K562 (cell line): ENCODE measurements at regions not wholly inside any gene's neighbourhood (a gene's known extent, or its start where the extent isn't known, plus 50 kb on each side); places are given as distances from the start of the nearest gene placed in this dataset.

Source experiments
- ATAC-seq: fragments of 200-7000 bp; cut with Tn5 transposase; 3 replicates; pipeline ENCODE4 v1.9.1; 2020; ENCODE audit warnings: moderate library complexity
- BruUV-seq: library from RNA; stranded (reverse); fragments of 400-500 nt; replicated peaks from 2 replicates; lab custom pipeline; 2021; lab: Mats Ljungman, UMichigan
- CTCF ChIA-PET: fragments of 300-600 bp; formaldehyde crosslinking; extraction: SDS; loops from one replicate; lab custom pipeline; 2021; ENCODE audit warnings: low intra/inter-chr PET ratio; lab: Yijun Ruan, JAX
- POLR2A ChIA-PET: fragments of 300-600, 350-650 bp; sonication (Branson Sonifier 250); formaldehyde crosslinking; extraction: SDS; loops from one replicate; lab custom pipeline; 2021; ENCODE audit warnings: antibody characterized with exemption, inconsistent platforms; lab: Yijun Ruan, JAX
- DNase-seq, 4 experiments: peaks; one replicate each; pipeline versions ENCODE4 v3.0.0 to v3.0.0-alpha.2; 2011 to 2018; ENCODE audit warnings: low spot score in 3 of 4, mixed read lengths in 3 of 4; ENCODE audit errors: extremely low read depth in 1 of 4
- FAIRE-seq: peaks from 2 replicates; lab custom pipeline; 2011; peaks lifted over from hg19 to GRCh38; lab: Jason Lieb, UNC
- H2AFZ ChIP-seq: 2 replicates; pipeline ENCODE4 v1.6.0; 2011; ENCODE audit warnings: low read depth, low read length, control low read depth, inconsistent platforms
- H3K27ac ChIP-seq: fragments of 200-600 bp; 3 replicates; pipeline ENCODE4 v1.8.0; 2011; ENCODE audit warnings: low read depth, mild to moderate bottlenecking, control low read depth, inconsistent platforms, low read length, moderate library complexity, mixed read lengths; ENCODE audit errors: extremely low read depth
- H3K27me3 ChIP-seq, 2 experiments: fragments of 300-600 bp in 1 of 2; 2 replicates in 1 of 2; 3 replicates in 1 of 2; pipeline versions ENCODE4 v1.6.0 to v1.8.0; 2011; ENCODE audit warnings: inconsistent platforms in 2 of 2, low read length in 2 of 2, mild to moderate bottlenecking in 1 of 2, mixed read lengths in 1 of 2, moderate library complexity in 1 of 2; ENCODE audit not compliant: control insufficient read depth in 2 of 2, insufficient read depth in 2 of 2
- H3K36me3 ChIP-seq: fragments of 300-600 bp; 3 replicates; pipeline ENCODE4 v1.8.0; 2011; ENCODE audit warnings: mild to moderate bottlenecking, low read length, inconsistent platforms; ENCODE audit not compliant: control insufficient read depth, insufficient read depth
- H3K4me1 ChIP-seq, 2 experiments: fragments of 200-600 bp in 1 of 2; replicated peaks in 1 of 2; 2 replicates in 1 of 2; 3 replicates in 1 of 2; pipeline versions ENCODE4 v1.5.1 to v1.8.0; 2011; ENCODE audit warnings: inconsistent platforms in 2 of 2, low read length in 2 of 2, mild to moderate bottlenecking in 1 of 2, mixed read lengths in 1 of 2, moderate library complexity in 1 of 2; ENCODE audit not compliant: control insufficient read depth in 2 of 2, insufficient read depth in 2 of 2
- H3K4me2 ChIP-seq: 2 replicates; pipeline ENCODE4 v1.6.1; 2011; ENCODE audit warnings: low read length, control low read depth, inconsistent platforms, mixed read lengths; ENCODE audit not compliant: insufficient read depth
- H3K4me3 ChIP-seq: fragments of 200-600 bp; sonication (generic), shearing (Covaris generic); 2 replicates; pipeline ENCODE4 v1.5.1; 2016; ENCODE audit warnings: control low read depth, inconsistent platforms
- H3K79me2 ChIP-seq: fragments of 200-600 bp; 3 replicates; pipeline ENCODE4 v1.8.0; 2011; ENCODE audit warnings: low read length, inconsistent platforms; ENCODE audit not compliant: control insufficient read depth, insufficient read depth
- H3K9ac ChIP-seq, 2 experiments: 2 replicates each; pipeline versions ENCODE4 v1.6.0 to v1.6.1; 2011; ENCODE audit warnings: low read depth in 2 of 2, low read length in 2 of 2, control low read depth in 1 of 2, inconsistent platforms in 1 of 2, mild to moderate bottlenecking in 1 of 2, mixed read lengths in 1 of 2; ENCODE audit not compliant: insufficient read depth in 1 of 2
- H3K9me1 ChIP-seq: one replicate; pipeline ENCODE4 v1.6.0; 2011; ENCODE audit warnings: inconsistent platforms, mild to moderate bottlenecking, low read length, moderate library complexity; ENCODE audit not compliant: control insufficient read depth, insufficient read depth
- H3K9me3 ChIP-seq: replicated peaks from 2 replicates; pipeline ENCODE4 v1.5.1; 2011; ENCODE audit warnings: low read depth, low read length, inconsistent platforms; ENCODE audit not compliant: control insufficient read depth, insufficient read depth
- H4K20me1 ChIP-seq: replicated peaks from 2 replicates; pipeline ENCODE4 v1.6.1; 2011; ENCODE audit warnings: low read length, inconsistent platforms, mixed read lengths; ENCODE audit not compliant: control insufficient read depth, insufficient read depth
- CTBP1 ChIP-seq: fragments of 450-650 bp; IDR thresholded peaks from 2 replicates; pipeline ENCODE4 v1.6.1; 2016; ENCODE audit warnings: borderline replicate concordance
- E2F5 ChIP-seq: sonication (generic); formaldehyde crosslinking; IDR thresholded peaks from 2 replicates; pipeline ENCODE4 v1.8.0; 2022; ENCODE audit warnings: mild to moderate bottlenecking, missing genetic modification reagents
- MCM3 ChIP-seq: fragments of 450-650 bp; IDR thresholded peaks from 2 replicates; pipeline ENCODE4 v1.6.1; 2016
- MGA ChIP-seq: fragments of 450-650 bp; IDR thresholded peaks from 2 replicates; pipeline ENCODE4 v1.6.1; 2016; ENCODE audit warnings: mild to moderate bottlenecking, moderate library complexity
- MXI1 ChIP-seq: IDR thresholded peaks from 2 replicates; pipeline ENCODE4 v1.6.1; 2011; ENCODE audit warnings: low read depth, mild to moderate bottlenecking, improper control_type of control experiment, low read length
- NCOA4 ChIP-seq: fragments of 450-650 bp; IDR thresholded peaks from 2 replicates; pipeline ENCODE4 v1.6.1; 2018; ENCODE audit warnings: mild to moderate bottlenecking; ENCODE audit not compliant: partially characterized antibody
- NCOA6 ChIP-seq: fragments of 450-650 bp; IDR thresholded peaks from 2 replicates; pipeline ENCODE4 v1.6.1; 2017; ENCODE audit warnings: mild to moderate bottlenecking
- TAF1 ChIP-seq: IDR thresholded peaks from 2 replicates; pipeline ENCODE4 v1.6.1; 2011; ENCODE audit warnings: mild to moderate bottlenecking, low read length, moderate library complexity; ENCODE audit not compliant: insufficient read depth, control insufficient read depth, severe bottlenecking; ENCODE audit errors: extremely low read depth
- ZNF146 ChIP-seq: IDR thresholded peaks from one replicate; pipeline ENCODE4 v1.6.1; 2018; ENCODE audit warnings: missing compliant biosample characterization; ENCODE audit not compliant: unreplicated experiment
- ZSCAN32 ChIP-seq: fragments of 450-650 bp; formaldehyde crosslinking; IDR thresholded peaks from 2 replicates; pipeline ENCODE4 v1.4.0; 2020; ENCODE audit warnings: mild to moderate bottlenecking, moderate library complexity
- WGBS: fragments of 100-300 bp; shearing (Covaris generic); methylation state at CpG from one replicate; pipeline ENCODE4 v1.1.6; 2016; ENCODE audit warnings: low coverage, mixed read lengths; ENCODE audit not compliant: insufficient coverage; ENCODE audit errors: missing lambda C conversion rate; 5-methylcytosine and 5-hydroxymethylcytosine counted together
- in situ Hi-C: fragments of 300-500 bp; cut with MboI; formaldehyde crosslinking; loops from 4 replicates; pipeline ENCODE4 v1.15.0; 2018; ENCODE audit warnings: inconsistent platforms, mixed read lengths
- intact Hi-C: fragments of 100-400 bp; cut with micrococcal nuclease; formaldehyde crosslinking; loops from 2 replicates; pipeline ENCODE4 v1.14.2; 2022

DNA sequence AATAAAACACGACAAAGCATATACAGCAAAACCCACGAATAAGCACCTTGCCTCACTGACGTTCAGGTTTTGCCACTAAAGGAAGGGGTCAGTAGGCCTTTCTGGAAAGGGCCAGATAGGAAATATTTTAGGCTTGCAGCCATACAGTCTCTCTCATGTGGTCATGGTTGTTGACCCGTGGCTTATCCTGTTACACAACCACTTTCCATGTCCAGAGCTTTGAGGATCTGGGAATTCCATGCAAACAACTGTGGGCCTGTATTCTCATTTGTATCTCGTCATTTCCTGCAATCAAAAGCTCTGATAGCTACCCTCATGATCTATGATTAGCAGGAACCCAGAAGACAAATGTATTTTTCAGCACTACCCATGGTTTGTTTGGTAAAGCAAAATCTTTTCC lies 108.3 kb downstream of the DRD1 start:
- in situ Hi-C loops (no loop called here), intact Hi-C loops (no loop called here)
- POLR2A ChIA-PET, result no interaction called here
- Histone ChIP-seq H3K9ac (no peak overlapping the region), H3K79me2 (no peaks in the 10 kb centered on the region), H3K9me1 (no peaks in the 10 kb centered on the region), H2AFZ (no peak overlapping the region), H3K4me1 (no peaks in the 10 kb centered on the region), H3K27ac (no peak overlapping the region), H3K9me3 (no peaks in the 10 kb centered on the region), H3K4me3 (no peak overlapping the region), H3K27me3 (peaks cover 7 to 10% of the 10 kb centered on the region in 2 experiments; a peak in 2 of 5 replicates), H3K36me3 (no peaks in the 10 kb centered on the region), H4K20me1 (no peaks in the 10 kb centered on the region), H3K4me2 (no peak overlapping the region)
- BruUV-seq, result no TSS peak
- no peak for FAIRE-seq
- 0% methylated on average over 5 of the region's 5 CpGs for WGBS
- CTCF ChIA-PET, result no interaction called here
- ATAC-seq, result no peak
- DNase-seq, result no peak
- TF ChIP-seq TAF1, result no peak
- TF ChIP-seq ZNF146 (CRISPR knock-in tag), result no peak
- TF ChIP-seq CTBP1, result no peak
- no peak for TF ChIP-seq MGA
- no peak for TF ChIP-seq ZSCAN32
- no peak for TF ChIP-seq E2F5 (CRISPR knock-in tag)
- no peak for TF ChIP-seq MCM3
- TF ChIP-seq NCOA6, result no peak
- TF ChIP-seq NCOA4, result no peak
- no peak for TF ChIP-seq MXI1
